Common myeloid progenitor, CD34-positive (primary cell): ENCODE measurements at regions not wholly inside any gene's neighbourhood (a gene's known extent, or its start where the extent isn't known, plus 50 kb on each side); places are given as distances from the start of the nearest gene placed in this dataset.
A peak's percentile ranks its signal among the peaks of the same experiment; 100 is the strongest.

ENCODE experiments used
- CTCF ChIA-PET: fragments of 350-600 bp; sonication (Branson Sonifier 250); formaldehyde crosslinking; loops from one replicate; lab custom pipeline; 2021; ENCODE audit warnings: antibody characterized with exemption; lab: Charles Lee
- POLR2A ChIA-PET: fragments of 350-600 bp; sonication (Branson Sonifier 250); formaldehyde crosslinking; loops from one replicate; lab custom pipeline; 2021; ENCODE audit warnings: antibody characterized with exemption; lab: Charles Lee
- DNase-seq, 3 donors: peaks; one replicate each; pipeline versions ENCODE4 v3.0.0 to v3.0.0-alpha.2; 2013
- H3K27ac ChIP-seq, 2 experiments: 1 replicate in 1 of 2; 2 replicates in 1 of 2; pipeline ENCODE4 v1.7.0; 2013; ENCODE audit warnings: inconsistent platforms in 2 of 2, low read length in 2 of 2, mild to moderate bottlenecking in 2 of 2, low read depth in 1 of 2, moderate library complexity in 1 of 2; ENCODE audit not compliant: severe bottlenecking in 2 of 2, insufficient read depth in 1 of 2, poor library complexity in 1 of 2
- H3K27me3 ChIP-seq, 5 experiments: replicated peaks in 2 of 5; 1 replicate in 3 of 5; 2 replicates in 2 of 5; pipeline versions ENCODE4 v1.6.1 to v1.7.0; 2013; ENCODE audit warnings: low read length in 4 of 5, mild to moderate bottlenecking in 2 of 5, moderate library complexity in 2 of 5, inconsistent platforms in 1 of 5; ENCODE audit not compliant: insufficient read depth in 5 of 5, control insufficient read depth in 4 of 5
- H3K36me3 ChIP-seq, 4 experiments: 1 replicate in 2 of 4; 2 replicates in 2 of 4; pipeline versions ENCODE4 v1.6.1 to v1.7.0; 2013; ENCODE audit warnings: low read length in 3 of 4, control low read depth in 1 of 4, mild to moderate bottlenecking in 1 of 4; ENCODE audit not compliant: control insufficient read depth in 4 of 4, insufficient read depth in 4 of 4
- H3K4me1 ChIP-seq, 4 experiments: 1 replicate in 3 of 4; 2 replicates in 1 of 4; pipeline versions ENCODE4 v1.6.1 to v1.7.1; 2013; ENCODE audit warnings: low read length in 3 of 4, mild to moderate bottlenecking in 3 of 4, control low read depth in 1 of 4, inconsistent platforms in 1 of 4, moderate library complexity in 1 of 4; ENCODE audit not compliant: control insufficient read depth in 4 of 4, insufficient read depth in 4 of 4; ENCODE audit errors: control extremely low read depth in 1 of 4
- H3K4me3 ChIP-seq, 7 experiments: 1 replicate in 4 of 7; 2 replicates in 3 of 7; pipeline versions ENCODE4 v1.5.1 to v1.7.0; 2013; ENCODE audit warnings: mild to moderate bottlenecking in 7 of 7, low read length in 6 of 7, moderate library complexity in 6 of 7, inconsistent platforms in 2 of 7, low read depth in 2 of 7, control low read depth in 1 of 7; ENCODE audit not compliant: insufficient read depth in 4 of 7, control insufficient read depth in 1 of 7; ENCODE audit errors: extremely low read depth in 1 of 7
- H3K9me3 ChIP-seq, 5 experiments: 1 replicate in 4 of 5; 2 replicates in 1 of 5; pipeline versions ENCODE4 v1.6.1 to v1.7.1; 2013; ENCODE audit warnings: low read length in 4 of 5, mild to moderate bottlenecking in 2 of 5, inconsistent platforms in 1 of 5, low read depth in 1 of 5, moderate library complexity in 1 of 5; ENCODE audit not compliant: control insufficient read depth in 4 of 5, insufficient read depth in 2 of 5; ENCODE audit errors: control extremely low read depth in 1 of 5
- WGBS: methylation state at CpG from one replicate; pipeline ENCODE4 v1.1.5; 2013; ENCODE audit not compliant: insufficient coverage; 5-methylcytosine and 5-hydroxymethylcytosine counted together

- no peak overlapping the region for H3K4me3 ChIP-seq
- H3K36me3 ChIP-seq = no peaks in the 10 kb centered on the region
- CTCF ChIA-PET = no interaction called here
- peaks cover 0 to 4% (median 0%) of the 10 kb centered on the region in 4 experiments for H3K4me1 ChIP-seq
- POLR2A ChIA-PET = no interaction called here
- H3K27ac ChIP-seq = no peak overlapping the region
- 96% methylated on average over 5 of the region's 5 CpGs for WGBS
- no peaks in the 10 kb centered on the region for H3K27me3 ChIP-seq
- no peak for DNase-seq
- no peaks in the 10 kb centered on the region for H3K9me3 ChIP-seq
Measured at GRCh38 chr1:65722461-65722860, 70.2 kb upstream of the PDE4B start.

DNA sequence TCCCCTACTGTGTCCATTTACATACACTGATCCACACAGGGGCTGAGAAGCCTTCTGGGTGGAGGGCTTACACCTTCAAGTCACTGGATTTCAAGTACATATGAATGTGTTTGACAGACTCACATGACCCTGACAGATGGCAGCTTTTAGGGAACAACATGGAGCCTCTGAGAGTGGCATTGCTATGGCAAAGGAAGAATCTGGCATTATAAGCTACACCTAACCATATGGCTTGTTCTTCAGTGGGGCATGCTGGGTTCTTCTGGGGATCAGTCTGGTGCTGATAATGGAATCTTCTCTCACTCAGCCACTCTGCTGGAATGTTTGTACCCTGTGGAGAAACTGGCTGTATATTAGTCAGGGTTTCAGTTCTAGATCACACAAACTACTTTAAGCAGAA lies 68.5 kb upstream of the PDE4B start:
- ChIA-PET CTCF (interaction anchor here (0.9 kb wide), 1 partner anchor 36 kb away, joined by 3 read pairs; no protein-coding TSS in a partner anchor), POLR2A (no interaction called here)
- Histone ChIP-seq H3K27ac (no peak overlapping the region), H3K4me1 (peaks cover 0 to 4% (median 0%) of the 10 kb centered on the region in 4 experiments), H3K9me3 (no peaks in the 10 kb centered on the region), H3K27me3 (no peaks in the 10 kb centered on the region), H3K4me3 (no peak overlapping the region), H3K36me3 (no peaks in the 10 kb centered on the region)
- DNase-seq = no peak

DNA sequence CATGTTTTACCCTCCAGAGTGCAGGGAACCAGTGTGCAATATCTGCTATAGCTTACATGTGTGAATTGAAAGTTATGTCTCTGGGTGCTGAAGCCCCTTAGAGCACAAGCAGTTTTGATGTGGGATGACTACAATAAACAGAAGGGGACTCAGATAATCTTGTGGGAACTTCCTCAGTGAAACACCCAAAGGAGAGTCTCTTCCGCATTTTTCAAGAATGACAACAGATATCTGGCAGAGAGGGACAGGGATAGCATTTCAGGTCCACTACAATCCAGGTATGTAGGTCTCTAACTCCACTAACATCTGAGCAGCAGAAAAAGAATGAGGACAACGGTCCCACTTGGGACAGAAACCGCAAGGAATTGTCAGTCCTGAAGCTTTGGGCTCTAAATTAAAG lies 67.6 kb upstream of the PDE4B start:
- no peaks in the 10 kb centered on the region for H3K27me3 ChIP-seq
- H3K4me1 ChIP-seq = peaks cover 0 to 4% (median 0%) of the 10 kb centered on the region in 4 experiments
- H3K36me3 ChIP-seq = no peaks in the 10 kb centered on the region
- no peak overlapping the region for H3K27ac ChIP-seq
- ChIA-PET POLR2A (no interaction called here), CTCF (no interaction called here)
- 100% methylated on average over 3 of the region's 3 CpGs for WGBS
- peak in 1 of 3 donors; percentile 18 for DNase-seq
- no peak overlapping the region for H3K4me3 ChIP-seq
- no peaks in the 10 kb centered on the region for H3K9me3 ChIP-seq

- H3K9me3 ChIP-seq = no peaks in the 10 kb centered on the region
- POLR2A ChIA-PET = no interaction called here
Measured at GRCh38 chr1:65728504-65728903, 64.2 kb upstream of the PDE4B start.

GRCh38 chr1:65729259-65729658 lies 63.4 kb upstream of the PDE4B start:
- Histone ChIP-seq H3K27ac (no peak overlapping the region), H3K4me1 (no peaks in the 10 kb centered on the region), H3K36me3 (no peaks in the 10 kb centered on the region), H3K4me3 (no peak overlapping the region), H3K27me3 (no peaks in the 10 kb centered on the region), H3K9me3 (no peaks in the 10 kb centered on the region)
- CTCF ChIA-PET = no interaction called here
- POLR2A ChIA-PET = interaction anchor here (0.6 kb wide), 1 partner anchor 14 kb away, joined by 3 read pairs; no protein-coding TSS in a partner anchor
- WGBS = 100% methylated on average over 1 of the region's 2 CpGs
- no peak for DNase-seq

More at GRCh38 chr1:65728504-65728903, 64.2 kb upstream of the PDE4B start:
- no peaks in the 10 kb centered on the region for H3K4me1 ChIP-seq
- CTCF ChIA-PET = no interaction called here
- H3K27ac ChIP-seq = no peak overlapping the region
- H3K4me3 ChIP-seq = no peak overlapping the region
- H3K36me3 ChIP-seq = no peaks in the 10 kb centered on the region
- DNase-seq = no peak
- 89% methylated on average over 4 of the region's 5 CpGs for whole genome bisulfite sequencing
- no peaks in the 10 kb centered on the region for H3K27me3 ChIP-seq

- ChIA-PET CTCF (no interaction called here), POLR2A (no interaction called here)
- H3K4me1 ChIP-seq = no peaks in the 10 kb centered on the region
- H3K36me3 ChIP-seq = no peaks in the 10 kb centered on the region
- WGBS = 96% methylated on average over 2 of the region's 2 CpGs
- no peak for DNase-seq
- H3K27ac ChIP-seq = no peak overlapping the region
- H3K27me3 ChIP-seq = no peaks in the 10 kb centered on the region
- no peaks in the 10 kb centered on the region for H3K9me3 ChIP-seq
- H3K4me3 ChIP-seq = no peak overlapping the region
Measured at GRCh38 chr1:65734979-65735378, 57.7 kb upstream of the PDE4B start.

DNA sequence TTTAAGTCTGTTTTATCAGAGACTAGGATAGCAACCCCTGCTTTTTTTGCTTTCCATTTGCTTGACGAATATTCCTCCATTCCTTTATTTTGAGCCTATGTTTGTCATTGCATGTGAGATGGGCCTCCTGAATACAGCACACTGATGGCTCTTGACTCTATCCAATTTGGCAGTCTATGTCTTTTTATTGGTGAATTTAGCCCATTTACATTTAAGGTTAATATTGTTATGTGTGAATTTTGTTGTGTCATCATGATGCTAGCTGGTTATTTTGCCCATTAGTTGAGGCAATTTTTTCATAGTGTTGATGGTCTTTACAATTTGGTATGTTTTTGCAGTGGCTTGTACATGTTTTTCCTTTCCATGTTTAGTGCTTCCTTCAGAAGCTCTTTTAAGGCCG lies 50.7 kb upstream of the PDE4B start:
- Histone ChIP-seq H3K9me3 (peaks cover 0 to 24% (median 12%) of the 10 kb centered on the region in 5 experiments), H3K27me3 (no peaks in the 10 kb centered on the region), H3K4me3 (no peak overlapping the region), H3K36me3 (no peaks in the 10 kb centered on the region), H3K27ac (no peak overlapping the region), H3K4me1 (no peaks in the 10 kb centered on the region)
- CTCF ChIA-PET = no interaction called here
- POLR2A ChIA-PET = no interaction called here
- no peak for DNase-seq
- WGBS = 83% methylated on average over 1 of the region's 2 CpGs
